Myocyte (in vitro differentiated cells): ENCODE measurements at regions not wholly inside any gene's neighbourhood (a gene's known extent, or its start where the extent isn't known, plus 50 kb on each side); places are given as distances from the start of the nearest gene placed in this dataset.
"Not testable (repeated sequence)": the region's sequence is repeated elsewhere in the genome, so short reads cannot be mapped to it uniquely, and the experiment has no call there.

Experiments
- DNase-seq: peaks from one replicate; pipeline ENCODE4 v3.0.0-alpha.2; 2012; ENCODE audit warnings: low read depth

GRCh38 chr7:85336086-85336485 is 149.2 kb upstream of the SEMA3D start:
- DNase-seq, result no peak

GRCh38 chr7:85335113-85335512 is 148.3 kb upstream of the SEMA3D start:
- DNase-seq, result not testable (repeated sequence)

- DNase-seq, result no peak
Observed at GRCh38 chr7:85328456-85328998, 141.7 kb upstream of the SEMA3D start.

GRCh38 chr7:85324145-85324799 is 137.4 kb upstream of the SEMA3D start:
- no peak for DNase-seq

GRCh38 chr7:85322252-85322651 is 135.4 kb upstream of the SEMA3D start:
- DNase-seq, result no peak

- no peak for DNase-seq
Observed at GRCh38 chr7:85320699-85321476, 134.0 kb upstream of the SEMA3D start.

GRCh38 chr7:85316489-85316888 is 129.6 kb upstream of the SEMA3D start:
- no peak for DNase-seq

GRCh38 chr7:85310301-85310700 is 123.4 kb upstream of the SEMA3D start:
- DNase-seq, result no peak

GRCh38 chr7:85306115-85306514 is 119.3 kb upstream of the SEMA3D start:
- DNase-seq, result no peak

- DNase-seq, result no peak
Observed at GRCh38 chr7:85294176-85294575, 107.3 kb upstream of the SEMA3D start.

- DNase-seq, result no peak
Observed at GRCh38 chr7:85292908-85293576, 106.2 kb upstream of the SEMA3D start.

GRCh38 chr7:85290269-85290668 is 103.4 kb upstream of the SEMA3D start:
- no peak for DNase-seq

- no peak for DNase-seq
Observed at GRCh38 chr7:85289279-85289678, 102.4 kb upstream of the SEMA3D start.

GRCh38 chr7:85287106-85287825 is 100.4 kb upstream of the SEMA3D start:
- DNase-seq, result no peak

- DNase-seq, result no peak
Observed at GRCh38 chr7:85286446-85286845, 99.6 kb upstream of the SEMA3D start.

- DNase-seq, result no peak
Observed at GRCh38 chr7:85285527-85285926, 98.7 kb upstream of the SEMA3D start.

GRCh38 chr7:85275204-85275603 is 88.3 kb upstream of the SEMA3D start:
- DNase-seq, result no peak

- no peak for DNase-seq
Observed at GRCh38 chr7:85274454-85274853, 87.6 kb upstream of the SEMA3D start.

GRCh38 chr7:85262891-85263290 is 76.0 kb upstream of the SEMA3D start:
- no peak for DNase-seq

GRCh38 chr7:85261336-85261735 is 74.5 kb upstream of the SEMA3D start:
- DNase-seq, result no peak

- DNase-seq, result not testable (repeated sequence)
Observed at GRCh38 chr7:85249787-85250186, 62.9 kb upstream of the SEMA3D start.
